Heart left ventricle (tissue), 16 donors: ENCODE measurements at regions not wholly inside any gene's neighbourhood (a gene's known extent, or its start where the extent isn't known, plus 50 kb on each side); places are given as distances from the start of the nearest gene placed in this dataset.

Source experiments
- ATAC-seq, 4 donors: fragments of 200-7000 bp; cut with Tn5 transposase; one replicate each; pipeline ENCODE4 v1.9.1; 2020 to 2022; ENCODE audit warnings: moderate library complexity in 4 of 4, mild to moderate bottlenecking in 3 of 4, moderate number of reproducible peaks in 1 of 4
- DNase-seq, 5 donors: peaks; one replicate each; pipeline ENCODE4 v3.0.0-alpha.2; 2020
- H3K27ac ChIP-seq, 12 donors: fragments of 200-600 bp; sonication (generic) in 4 of 12; one replicate each; pipeline versions ENCODE4 v1.5.0 to v1.8.0; 2016 to 2022; ENCODE audit warnings: mild to moderate bottlenecking in 2 of 12
- H3K27me3 ChIP-seq, 9 donors: fragments of 200-600 bp; sonication (generic) in 2 of 9; one replicate each; pipeline versions ENCODE4 v1.5.1 to v1.8.0; 2016 to 2022; ENCODE audit warnings: mild to moderate bottlenecking in 3 of 9
- H3K36me3 ChIP-seq, 9 donors: fragments of 200-600 bp; sonication (generic) in 2 of 9; one replicate each; pipeline versions ENCODE4 v1.5.0 to v1.8.0; 2018 to 2022; ENCODE audit warnings: mild to moderate bottlenecking in 2 of 9
- H3K4me1 ChIP-seq, 12 donors: fragments of 200-600 bp; sonication (generic) in 4 of 12; one replicate each; pipeline versions ENCODE4 v1.5.0 to v1.8.0; 2016 to 2022; ENCODE audit warnings: mild to moderate bottlenecking in 3 of 12
- H3K4me3 ChIP-seq, 12 donors: fragments of 200-600 bp; sonication (generic) in 4 of 12; one replicate each; pipeline versions ENCODE4 v1.5.0 to v1.8.0; 2017 to 2022; ENCODE audit warnings: mild to moderate bottlenecking in 9 of 12, moderate library complexity in 4 of 12
- H3K9me3 ChIP-seq, 12 donors: fragments of 200-600 bp; sonication (generic) in 4 of 12; one replicate each; pipeline versions ENCODE4 v1.5.0 to v1.8.0; 2016 to 2022; ENCODE audit warnings: mild to moderate bottlenecking in 1 of 12
- CTCF ChIP-seq, 12 donors: fragments of 200-600 bp; sonication (generic) in 4 of 12; IDR thresholded peaks; one replicate each; pipeline versions ENCODE4 v1.5.0 to v1.8.0; 2018 to 2022; ENCODE audit warnings: antibody characterized with exemption in 12 of 12, mild to moderate bottlenecking in 5 of 12
- POLR2A ChIP-seq, 2 donors: fragments of 450-650 bp; IDR thresholded peaks; one replicate each; pipeline ENCODE4 v1.6.1; 2017; ENCODE audit warnings: antibody characterized with exemption in 2 of 2, mild to moderate bottlenecking in 2 of 2, moderate library complexity in 2 of 2
- WGBS, 4 donors: extraction: QIAGEN DNeasy Blood & Tissue Kit in 2 of 4; methylation state at CpG; one replicate each; pipeline versions ENCODE4 v1.1.5 to v1.1.7; 2013 to 2018; 5-methylcytosine and 5-hydroxymethylcytosine counted together
- intact Hi-C, 10 donors: fragments of 100-400 bp; cut with DNase I; formaldehyde crosslinking; loops; one replicate each; pipeline versions ENCODE4 v1.11.1 to v1.14.2; 2022
- donor health status: ischemic (EF 13 %, LVEDD 7.1; RV severe dilation, severe dysfunction).
- donor health status: healthy with polysubstance abuse.
- donor health status: DM: no; HTN: yes; CAD: no.
- donor health status: DM: no; HTN: no; CAD: no.
- donor health status: ischemic (EF 25% LVEDD 6.9; RV normal size, moderate dysfunction).
- donor health status: ischemic (EF 25% LVEDD 5.7; RV mildly dilated, moderate dysfunction).
- donor health status: healthy.
- donor health status: DM: yes; HTN: yes; CAD: no.
- donor health status: ischemic (EF 35%, LVEDD 5.7; RV mildly dilated, moderate dysfunction).
- donor health status: nonischemic (EF 11% LVEDD 7.7; RV severe dilation, severe dysfunction).
- donor health status: DM: yes; HTN: yes; CAD: no.
- donor health status: PGD.
- donor health status: ischemic (EF 29% LVEDD 5.4; RV normal size, mild dysfunction).
- donor health status: nonischemic (EF 23%, LVEDD 6.1; RV moderate dilation, normal function).

GRCh38 chr15:31435261-31435911 lies 108.8 kb downstream of the KLF13 start:
- Histone ChIP-seq H3K27ac (peak overlapping the region; percentile 50 to 94 (median 68)), H3K36me3 (no peaks in the 10 kb centered on the region), H3K9me3 (no peaks in the 10 kb centered on the region), H3K27me3 (no peaks in the 10 kb centered on the region), H3K4me1 (peaks cover 0 to 52% (median 21%) of the 10 kb centered on the region in 12 donors), H3K4me3 (peak overlapping the region in 9 of 12 donors; percentile 8 to 54 (median 30))
- peak; percentile 78 to 90 (median 86) for DNase-seq
- TF ChIP-seq CTCF (IDR thresholded peaks at IDR 0.05) = peak; percentile 58 to 95 (median 80)
- TF ChIP-seq POLR2A (IDR thresholded peaks at IDR 0.05) = peak in 1 of 2 donors; percentile 10
- peak; percentile 82 to 92 (median 86) for ATAC-seq
- WGBS, 4 donors = 10 to 15% (median 13%) methylated on average over 15 of the region's 15 CpGs
- intact Hi-C loops = loop anchor here (1.0 to 10.0 kb wide), 18 partner anchors 33 to 237 kb away; partner anchors contain the start of gene KLF13 (in 3 of the 10)

GRCh38 chr15:31435912-31436628 lies 109.4 kb downstream of the KLF13 start:
- Histone ChIP-seq H3K27me3 (no peaks in the 10 kb centered on the region), H3K4me3 (peak overlapping the region in 2 of 12 donors; percentile 8 to 35), H3K27ac (peak overlapping the region in 11 of 12 donors; percentile 50 to 94 (median 71)), H3K9me3 (no peaks in the 10 kb centered on the region), H3K36me3 (no peaks in the 10 kb centered on the region), H3K4me1 (peaks cover 0 to 55% (median 25%) of the 10 kb centered on the region in 12 donors)
- ATAC-seq (peak in 3 of 4 donors; percentile 29 to 64 (median 40)), DNase-seq (peak in 1 of 5 donors; percentile 44)
- intact Hi-C loops = loop anchor here (1.0 to 10.0 kb wide), 19 partner anchors 34 to 237 kb away; partner anchors contain the start of gene KLF13 (in 3 of the 10)
- no peak for TF ChIP-seq CTCF (IDR thresholded peaks at IDR 0.05)
- no peak for TF ChIP-seq POLR2A (IDR thresholded peaks at IDR 0.05)
- WGBS, 4 donors = 57 to 60% (median 60%) methylated on average over 14 of the region's 14 CpGs

- DNase-seq (no peak), ATAC-seq (no peak)
- Histone ChIP-seq H3K4me3 (no peak overlapping the region), H3K36me3 (no peaks in the 10 kb centered on the region), H3K27ac (peak overlapping the region in 1 of 12 donors; percentile 94), H3K4me1 (peaks cover 0 to 70% (median 27%) of the 10 kb centered on the region in 12 donors), H3K9me3 (no peaks in the 10 kb centered on the region), H3K27me3 (no peaks in the 10 kb centered on the region)
- intact Hi-C loops = loop anchor here (2.0 to 10.0 kb wide), 14 partner anchors 35 to 235 kb away; partner anchors contain the start of gene KLF13 (in 2 of the 10)
- WGBS, 4 donors = 90 to 97% (median 92%) methylated on average over 5 to 6 of the region's 6 CpGs
- no peak for TF ChIP-seq CTCF (IDR thresholded peaks at IDR 0.05)
- TF ChIP-seq POLR2A (IDR thresholded peaks at IDR 0.05) = no peak
These were observed 111.1 kb downstream of the KLF13 start for GRCh38 chr15:31437686-31438085.
